Astrocyte of the spinal cord (primary cell): ENCODE measurements at regions not wholly inside any gene's neighbourhood (a gene's known extent, or its start where the extent isn't known, plus 50 kb on each side); places are given as distances from the start of the nearest gene placed in this dataset.

Experiments used
- DNase-seq: peaks from one replicate; pipeline ENCODE4 v3.0.0; 2011; ENCODE audit warnings: low read depth, low spot score
- H3K4me3 ChIP-seq: 2 replicates; pipeline ENCODE4 v1.5.1; 2011; ENCODE audit warnings: low read depth, mild to moderate bottlenecking, low read length, moderate library complexity
- CTCF ChIP-seq: IDR thresholded peaks from 2 replicates; pipeline ENCODE4 v1.5.1; 2012; ENCODE audit warnings: low read depth, mild to moderate bottlenecking, low read length, inconsistent platforms
- in situ Hi-C: cut with HindIII; loops from 2 replicates; pipeline ENCODE4 v1.10.0; 2017; ENCODE audit warnings: low sequenced_read_pairs

- no peak for DNase-seq
- TF ChIP-seq CTCF, result no peak
- in situ Hi-C loops, result no loop called here
- H3K4me3 ChIP-seq, result no peak overlapping the region
These were observed 508.0 kb downstream of the AACS start for GRCh38 chr12:125573271-125573670.

DNA sequence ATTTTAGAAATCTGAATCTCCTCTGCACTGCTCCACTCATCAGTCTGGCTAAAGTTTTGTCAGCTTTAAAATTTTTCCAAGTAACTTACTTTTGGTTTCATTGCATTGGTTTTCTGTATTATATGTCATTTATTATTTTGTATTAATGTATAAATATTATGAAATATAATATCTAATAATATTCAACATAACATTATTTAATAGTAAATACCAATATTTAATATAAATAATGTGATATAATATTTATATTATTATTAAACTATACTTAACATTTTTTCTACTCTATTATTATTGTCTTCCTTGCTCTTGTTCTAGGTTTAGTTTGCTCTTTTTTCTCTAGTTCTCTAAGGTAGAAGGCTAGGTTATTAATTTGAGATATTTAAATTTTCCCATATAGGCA lies 512.1 kb downstream of the AACS start:
- no peak for DNase-seq
- in situ Hi-C loops, result no loop called here
- TF ChIP-seq CTCF, result no peak
- H3K4me3 ChIP-seq, result no peak overlapping the region

DNA sequence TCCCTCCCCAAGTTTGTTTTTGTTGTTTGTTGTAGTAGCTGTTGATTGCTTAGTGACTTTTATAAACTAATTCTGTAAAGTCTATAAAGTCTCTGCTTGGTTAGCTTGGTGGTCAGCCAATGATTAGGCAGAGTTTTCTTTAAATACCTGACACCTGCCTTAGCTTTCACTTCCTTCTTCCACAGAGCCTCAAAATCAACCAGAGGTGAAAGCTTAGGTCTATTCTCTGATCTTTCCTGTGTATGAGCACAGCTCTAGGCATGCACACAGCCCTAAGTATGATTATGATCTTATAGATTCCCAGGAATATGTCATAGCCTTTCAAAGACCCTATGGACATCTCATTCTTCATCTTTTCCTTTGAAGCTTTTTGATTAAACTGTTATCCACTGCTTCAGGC lies 514.7 kb downstream of the AACS start:
- H3K4me3 ChIP-seq, result no peak overlapping the region
- no peak for TF ChIP-seq CTCF
- DNase-seq, result no peak
- in situ Hi-C loops, result no loop called here

GRCh38 chr12:125583071-125583470 lies 517.8 kb downstream of the AACS start:
- H3K4me3 ChIP-seq, result no peak overlapping the region
- in situ Hi-C loops, result no loop called here
- TF ChIP-seq CTCF, result no peak
- DNase-seq, result no peak

DNA sequence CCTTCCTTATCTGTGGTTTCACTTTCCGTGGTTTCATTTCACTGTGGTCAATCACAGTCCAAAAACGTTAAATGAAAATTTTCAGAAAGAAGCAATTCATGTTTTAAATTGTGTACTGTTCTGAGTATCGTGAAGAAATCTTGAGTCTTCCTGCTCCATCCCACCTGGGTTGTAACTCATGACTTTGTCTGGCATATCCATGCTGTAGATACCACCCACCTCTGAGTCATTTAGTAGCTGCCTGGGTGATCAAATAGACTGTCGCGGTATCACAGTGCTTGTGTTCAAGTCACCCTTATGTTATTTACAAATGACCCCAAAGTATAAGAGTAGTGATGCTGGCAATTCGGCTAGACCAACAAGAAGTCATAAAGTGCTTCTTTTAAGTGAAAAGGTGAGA lies 521.2 kb downstream of the AACS start:
- no peak for DNase-seq
- H3K4me3 ChIP-seq, result no peak overlapping the region
- in situ Hi-C loops, result no loop called here
- no peak for TF ChIP-seq CTCF

DNA sequence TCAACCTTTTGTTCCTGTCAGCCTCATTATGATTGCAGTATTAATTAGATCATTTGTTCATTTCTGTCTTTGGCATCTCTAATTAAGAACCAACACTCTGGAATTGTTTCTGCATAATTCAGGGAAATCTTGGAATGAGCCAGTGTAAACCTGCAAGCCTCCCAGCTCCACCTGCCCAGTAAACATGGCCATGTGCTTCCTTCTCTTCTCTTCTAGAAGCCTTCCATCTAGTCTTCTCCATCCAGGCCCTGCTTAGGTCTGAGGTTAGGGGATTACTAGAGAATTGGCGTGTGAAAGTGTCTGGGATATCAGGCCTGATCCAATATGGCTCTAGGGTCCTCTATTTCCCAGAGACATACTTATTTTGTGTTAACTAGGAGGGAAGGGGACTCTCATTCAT lies 528.0 kb downstream of the AACS start:
- in situ Hi-C loops, result no loop called here
- no peak for TF ChIP-seq CTCF
- no peak for DNase-seq
- no peak overlapping the region for H3K4me3 ChIP-seq

DNA sequence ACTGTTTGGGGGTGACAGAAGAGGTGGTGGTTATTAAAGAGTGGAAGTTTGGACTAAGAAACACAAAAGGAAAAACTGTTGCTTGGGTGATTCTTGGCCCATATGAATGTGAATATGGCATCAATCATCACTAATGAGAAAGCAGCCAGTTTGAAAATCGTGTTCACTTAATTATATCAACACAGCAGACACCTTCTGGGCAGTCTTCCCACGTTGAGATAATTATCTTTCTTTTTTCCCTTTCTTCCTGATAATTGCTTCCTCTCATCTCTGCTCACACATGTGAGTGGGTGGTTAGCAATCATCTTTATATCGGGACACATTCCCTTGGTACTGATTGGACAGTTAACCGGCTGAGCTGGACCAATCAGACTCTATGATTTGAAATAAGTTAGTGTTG lies 539.7 kb downstream of the AACS start:
- H3K4me3 ChIP-seq, result no peak overlapping the region
- DNase-seq, result no peak
- in situ Hi-C loops, result no loop called here
- TF ChIP-seq CTCF, result no peak
